NCI-H1694 (cell line): ENCODE measurements at regions not wholly inside any gene's neighbourhood (a gene's known extent, or its start where the extent isn't known, plus 50 kb on each side); places are given as distances from the start of the nearest gene placed in this dataset.

ENCODE experiments used
- DNase-seq: peaks from one replicate; lab custom pipeline; 2025; lab: John Stamatoyannopoulos, UW

- DNase-seq = no peak
These were observed 288.2 kb upstream of the CHST9 start for GRCh38 chr18:27473318-27473717.

GRCh38 chr18:27467073-27467472 is 282.0 kb upstream of the CHST9 start:
- no peak for DNase-seq

- DNase-seq = no peak
These were observed 276.8 kb upstream of the CHST9 start for GRCh38 chr18:27461957-27462356.

GRCh38 chr18:27449104-27449503 is 264.0 kb upstream of the CHST9 start:
- no peak for DNase-seq

GRCh38 chr18:27447930-27448329 is 262.8 kb upstream of the CHST9 start:
- no peak for DNase-seq

- DNase-seq = peak; percentile 55
These were observed 262.4 kb upstream of the CHST9 start for GRCh38 chr18:27447451-27447881.

GRCh38 chr18:27430595-27430994 is 245.5 kb upstream of the CHST9 start:
- no peak for DNase-seq

GRCh38 chr18:27428716-27429475 is 243.8 kb upstream of the CHST9 start:
- no peak for DNase-seq

GRCh38 chr18:27428120-27428519 is 243.0 kb upstream of the CHST9 start:
- no peak for DNase-seq

GRCh38 chr18:27423581-27423980 is 238.5 kb upstream of the CHST9 start:
- DNase-seq = no peak

- DNase-seq = no peak
These were observed 234.5 kb upstream of the CHST9 start for GRCh38 chr18:27419646-27420045.

- DNase-seq = no peak
These were observed 230.4 kb upstream of the CHST9 start for GRCh38 chr18:27415495-27415894.

GRCh38 chr18:27414682-27415081 is 229.6 kb upstream of the CHST9 start:
- no peak for DNase-seq

- no peak for DNase-seq
These were observed 228.6 kb upstream of the CHST9 start for GRCh38 chr18:27413495-27414401.

GRCh38 chr18:27412556-27412955 is 227.4 kb upstream of the CHST9 start:
- no peak for DNase-seq

GRCh38 chr18:27411911-27412310 is 226.8 kb upstream of the CHST9 start:
- DNase-seq = no peak

- no peak for DNase-seq
These were observed 225.9 kb upstream of the CHST9 start for GRCh38 chr18:27411013-27411412.

GRCh38 chr18:27404855-27405254 is 219.7 kb upstream of the CHST9 start:
- DNase-seq = no peak

GRCh38 chr18:27400001-27400400 is 214.9 kb upstream of the CHST9 start:
- peak; percentile 5 for DNase-seq

GRCh38 chr18:27395752-27396151 is 210.6 kb upstream of the CHST9 start:
- DNase-seq = no peak

- DNase-seq = no peak
These were observed 209.6 kb upstream of the CHST9 start for GRCh38 chr18:27394687-27395086.

- DNase-seq = peak; percentile 48
These were observed 197.6 kb upstream of the CHST9 start for GRCh38 chr18:27382567-27383216.
